SK-N-SH (cell line): ENCODE measurements at regions not wholly inside any gene's neighbourhood (a gene's known extent, or its start where the extent isn't known, plus 50 kb on each side); places are given as distances from the start of the nearest gene placed in this dataset.

Experiments
- EZH2phosphoT487 ChIP-seq: fragments of 200-600 bp; sonication (generic); IDR thresholded peaks from 2 replicates; pipeline ENCODE4 v1.6.1; 2017; ENCODE audit warnings: low read depth, mixed run types, mild to moderate bottlenecking, antibody characterized with exemption, moderate library complexity, borderline replicate concordance
- FOSL2 ChIP-seq: IDR thresholded peaks from 2 replicates; pipeline ENCODE4 v1.4.0; 2012; ENCODE audit warnings: low read depth, mild to moderate bottlenecking, moderate library complexity, borderline replicate concordance
- GABPA ChIP-seq: IDR thresholded peaks from 2 replicates; pipeline ENCODE4 v1.4.0; 2012; ENCODE audit warnings: low read depth, mild to moderate bottlenecking
- JUND ChIP-seq: IDR thresholded peaks from 2 replicates; pipeline ENCODE4 v1.4.0; 2012
- REST ChIP-seq: IDR thresholded peaks from 2 replicates; pipeline ENCODE4 v1.6.1; 2012; ENCODE audit warnings: mild to moderate bottlenecking, low read depth, low read length, moderate library complexity
- TF ChIP-seq, protein P1 (sequence below): fragments of 200-600 bp; sonication (generic); IDR thresholded peaks from 2 replicates; pipeline ENCODE4 v1.6.1; 2017; ENCODE audit warnings: antibody characterized with exemption, mild to moderate bottlenecking, moderate library complexity
- TF ChIP-seq, protein P2 (sequence below): fragments of 150-350 bp; IDR thresholded peaks from 2 replicates; pipeline ENCODE4 v1.6.1; 2017; ENCODE audit warnings: antibody characterized with exemption, low read length, low read depth, borderline replicate concordance

- TF ChIP-seq, protein P1, sequence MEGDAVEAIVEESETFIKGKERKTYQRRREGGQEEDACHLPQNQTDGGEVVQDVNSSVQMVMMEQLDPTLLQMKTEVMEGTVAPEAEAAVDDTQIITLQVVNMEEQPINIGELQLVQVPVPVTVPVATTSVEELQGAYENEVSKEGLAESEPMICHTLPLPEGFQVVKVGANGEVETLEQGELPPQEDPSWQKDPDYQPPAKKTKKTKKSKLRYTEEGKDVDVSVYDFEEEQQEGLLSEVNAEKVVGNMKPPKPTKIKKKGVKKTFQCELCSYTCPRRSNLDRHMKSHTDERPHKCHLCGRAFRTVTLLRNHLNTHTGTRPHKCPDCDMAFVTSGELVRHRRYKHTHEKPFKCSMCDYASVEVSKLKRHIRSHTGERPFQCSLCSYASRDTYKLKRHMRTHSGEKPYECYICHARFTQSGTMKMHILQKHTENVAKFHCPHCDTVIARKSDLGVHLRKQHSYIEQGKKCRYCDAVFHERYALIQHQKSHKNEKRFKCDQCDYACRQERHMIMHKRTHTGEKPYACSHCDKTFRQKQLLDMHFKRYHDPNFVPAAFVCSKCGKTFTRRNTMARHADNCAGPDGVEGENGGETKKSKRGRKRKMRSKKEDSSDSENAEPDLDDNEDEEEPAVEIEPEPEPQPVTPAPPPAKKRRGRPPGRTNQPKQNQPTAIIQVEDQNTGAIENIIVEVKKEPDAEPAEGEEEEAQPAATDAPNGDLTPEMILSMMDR, result no peak
- TF ChIP-seq, protein P2, sequence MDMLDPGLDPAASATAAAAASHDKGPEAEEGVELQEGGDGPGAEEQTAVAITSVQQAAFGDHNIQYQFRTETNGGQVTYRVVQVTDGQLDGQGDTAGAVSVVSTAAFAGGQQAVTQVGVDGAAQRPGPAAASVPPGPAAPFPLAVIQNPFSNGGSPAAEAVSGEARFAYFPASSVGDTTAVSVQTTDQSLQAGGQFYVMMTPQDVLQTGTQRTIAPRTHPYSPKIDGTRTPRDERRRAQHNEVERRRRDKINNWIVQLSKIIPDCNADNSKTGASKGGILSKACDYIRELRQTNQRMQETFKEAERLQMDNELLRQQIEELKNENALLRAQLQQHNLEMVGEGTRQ, result no peak
- TF ChIP-seq GABPA (no peak), FOSL2 (no peak), JUND (no peak), EZH2phosphoT487 (no peak), REST (no peak)
Observed at GRCh38 chr19:31138077-31138476, 211.2 kb downstream of the TSHZ3 start.
